Cardiac muscle cell (in vitro differentiated cells and primary cell): ENCODE measurements at regions not wholly inside any gene's neighbourhood (a gene's known extent, or its start where the extent isn't known, plus 50 kb on each side); places are given as distances from the start of the nearest gene placed in this dataset.

Experiments used
- DNase-seq, 2 donors: peaks; one replicate each; pipeline versions ENCODE4 v3.0.0 to v3.0.0-alpha.2; 2010 to 2017; ENCODE audit warnings: low read depth in 1 of 2, low spot score in 1 of 2
- H3K27ac ChIP-seq: fragments of 200-600 bp; sonication (generic); 2 replicates; pipeline ENCODE4 v1.5.1; 2016
- H3K27me3 ChIP-seq: fragments of 200-600 bp; sonication (generic); 2 replicates; pipeline ENCODE4 v1.6.0; 2016; ENCODE audit warnings: control low read depth
- H3K36me3 ChIP-seq: fragments of 200-600 bp; sonication (generic); 2 replicates; pipeline ENCODE4 v1.5.1; 2016; ENCODE audit warnings: control low read depth
- H3K4me1 ChIP-seq: fragments of 200-600 bp; sonication (generic); 2 replicates; pipeline ENCODE4 v1.8.1; 2017; ENCODE audit warnings: low read depth, mild to moderate bottlenecking, mixed run types
- H3K4me3 ChIP-seq: fragments of 200-600 bp; sonication (generic); 2 replicates; pipeline ENCODE4 v1.5.1; 2016; ENCODE audit warnings: mild to moderate bottlenecking
- H3K9me3 ChIP-seq: fragments of 200-600 bp; sonication (generic); 2 replicates; pipeline ENCODE4 v1.5.1; 2017; ENCODE audit warnings: low read depth, mild to moderate bottlenecking, control low read depth
- CTCF ChIP-seq: IDR thresholded peaks from 2 replicates; pipeline ENCODE4 v1.5.1; 2012; ENCODE audit warnings: low read depth, mild to moderate bottlenecking, low read length

- Histone ChIP-seq H3K36me3 (no peaks in the 10 kb centered on the region), H3K27me3 (no peaks in the 10 kb centered on the region), H3K9me3 (no peaks in the 10 kb centered on the region), H3K4me1 (peaks cover 5% of the 10 kb centered on the region), H3K4me3 (no peak overlapping the region), H3K27ac (no peak overlapping the region)
- TF ChIP-seq CTCF, result no peak
- DNase-seq, result no peak
These were observed 205.7 kb downstream of the UACA start for GRCh38 chr15:70557521-70558258.

- no peaks in the 10 kb centered on the region for H3K36me3 ChIP-seq
- H3K4me1 ChIP-seq, result peaks cover 5% of the 10 kb centered on the region
- DNase-seq, result no peak
- H3K27ac ChIP-seq, result no peak overlapping the region
- no peaks in the 10 kb centered on the region for H3K27me3 ChIP-seq
- TF ChIP-seq CTCF, result no peak
- no peaks in the 10 kb centered on the region for H3K9me3 ChIP-seq
- H3K4me3 ChIP-seq, result no peak overlapping the region
These were observed 206.6 kb downstream of the UACA start for GRCh38 chr15:70556779-70557178.

- no peaks in the 10 kb centered on the region for H3K27me3 ChIP-seq
- H3K4me3 ChIP-seq, result no peak overlapping the region
- no peak for TF ChIP-seq CTCF
- H3K27ac ChIP-seq, result no peak overlapping the region
- peaks cover 5% of the 10 kb centered on the region for H3K4me1 ChIP-seq
- H3K9me3 ChIP-seq, result no peaks in the 10 kb centered on the region
- no peaks in the 10 kb centered on the region for H3K36me3 ChIP-seq
- DNase-seq, result no peak
These were observed 207.1 kb downstream of the UACA start for GRCh38 chr15:70556151-70556741.

GRCh38 chr15:70555713-70556112 is 207.6 kb downstream of the UACA start:
- Histone ChIP-seq H3K4me1 (peaks cover 5% of the 10 kb centered on the region), H3K27ac (no peak overlapping the region), H3K4me3 (no peak overlapping the region), H3K27me3 (no peaks in the 10 kb centered on the region), H3K36me3 (no peaks in the 10 kb centered on the region), H3K9me3 (no peaks in the 10 kb centered on the region)
- DNase-seq, result no peak
- TF ChIP-seq CTCF, result no peak

- Histone ChIP-seq H3K9me3 (no peaks in the 10 kb centered on the region), H3K4me1 (no peaks in the 10 kb centered on the region), H3K4me3 (no peak overlapping the region), H3K27me3 (no peaks in the 10 kb centered on the region), H3K36me3 (no peaks in the 10 kb centered on the region), H3K27ac (no peak overlapping the region)
- no peak for DNase-seq
- no peak for TF ChIP-seq CTCF
These were observed 215.4 kb downstream of the UACA start for GRCh38 chr15:70547846-70548487.
